ENCODE measurements at regions not wholly inside any gene's neighbourhood (a gene's known extent, or its start where the extent isn't known, plus 50 kb on each side); places are given as distances from the start of the nearest gene placed in this dataset.

GRCh38 chr15:87735522-87735921 is 521.0 kb downstream of the NTRK3 start:
- Mint-ChIP-seq H3K4me3 (peak overlapping the region; percentile 55), H3K36me3 (ENCODE audit: low read depth) (no peaks in the 10 kb centered on the region), H3K27ac (peak overlapping the region; percentile 11), H3K4me1 (peaks cover 64% of the 10 kb centered on the region), H3K9me3 (no peaks in the 10 kb centered on the region), H3K27me3 (ENCODE audit: low read depth, poor library complexity) (peaks cover 26% of the 10 kb centered on the region)
- no peak for TF ChIP-seq CTCF (IDR thresholded peaks at IDR 0.05)
- peak; percentile 12 for DNase-seq

GRCh38 chr15:87734571-87735373 is 521.8 kb downstream of the NTRK3 start:
- Mint-ChIP-seq H3K4me1 (peaks cover 72% of the 10 kb centered on the region), H3K27me3 (ENCODE audit: low read depth, poor library complexity) (peaks cover 26% of the 10 kb centered on the region), H3K27ac (no peak overlapping the region), H3K4me3 (no peak overlapping the region), H3K9me3 (no peaks in the 10 kb centered on the region), H3K36me3 (ENCODE audit: low read depth) (no peaks in the 10 kb centered on the region)
- TF ChIP-seq CTCF (IDR thresholded peaks at IDR 0.05), result no peak
- DNase-seq, result no peak

DNA sequence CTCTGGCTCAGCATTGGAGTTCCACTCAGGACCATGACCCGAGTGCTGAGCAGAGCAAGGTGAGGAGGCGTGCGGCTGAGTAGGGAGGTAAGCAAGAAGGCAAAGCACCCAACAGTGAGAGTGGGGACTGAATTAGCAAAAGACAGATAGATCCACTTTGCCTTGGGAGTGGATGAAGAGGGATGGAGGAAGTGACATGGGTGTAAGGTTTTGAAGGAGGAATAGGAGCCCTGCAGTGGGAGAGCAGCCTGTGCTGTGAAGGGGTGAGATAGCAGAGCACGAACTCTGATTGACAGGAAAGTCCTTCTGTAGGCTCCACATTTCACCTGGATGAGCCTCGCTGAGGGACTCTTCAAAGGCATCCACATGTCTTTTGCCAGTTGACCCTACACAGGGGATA is 522.6 kb downstream of the NTRK3 start:
- H3K27me3 Mint-ChIP-seq (ENCODE audit: low read depth, poor library complexity), result peaks cover 22% of the 10 kb centered on the region
- no peaks in the 10 kb centered on the region for H3K36me3 Mint-ChIP-seq (ENCODE audit: low read depth)
- H3K9me3 Mint-ChIP-seq, result no peaks in the 10 kb centered on the region
- TF ChIP-seq CTCF (IDR thresholded peaks at IDR 0.05), result no peak
- peaks cover 80% of the 10 kb centered on the region for H3K4me1 Mint-ChIP-seq
- no peak for DNase-seq
- H3K4me3 Mint-ChIP-seq, result peak overlapping the region; percentile 55
- peak overlapping the region; percentile 2 for H3K27ac Mint-ChIP-seq

- no peaks in the 10 kb centered on the region for H3K36me3 Mint-ChIP-seq (ENCODE audit: low read depth)
- peaks cover 81% of the 10 kb centered on the region for H3K4me1 Mint-ChIP-seq
- peak overlapping the region; percentile 91 for H3K27ac Mint-ChIP-seq
- TF ChIP-seq CTCF (IDR thresholded peaks at IDR 0.05), result no peak
- peak; percentile 51 for DNase-seq
- peaks cover 22% of the 10 kb centered on the region for H3K27me3 Mint-ChIP-seq (ENCODE audit: low read depth, poor library complexity)
- H3K9me3 Mint-ChIP-seq, result no peaks in the 10 kb centered on the region
- peak overlapping the region; percentile 55 for H3K4me3 Mint-ChIP-seq
Observed at GRCh38 chr15:87733541-87733941, 523.0 kb downstream of the NTRK3 start.

GRCh38 chr15:87732976-87733375 is 523.6 kb downstream of the NTRK3 start:
- H3K9me3 Mint-ChIP-seq, result no peaks in the 10 kb centered on the region
- peaks cover 82% of the 10 kb centered on the region for H3K4me1 Mint-ChIP-seq
- H3K27me3 Mint-ChIP-seq (ENCODE audit: low read depth, poor library complexity), result peaks cover 27% of the 10 kb centered on the region
- peak; percentile 17 for DNase-seq
- no peaks in the 10 kb centered on the region for H3K36me3 Mint-ChIP-seq (ENCODE audit: low read depth)
- H3K4me3 Mint-ChIP-seq, result peak overlapping the region; percentile 48
- peak overlapping the region; percentile 91 for H3K27ac Mint-ChIP-seq
- no peak for TF ChIP-seq CTCF (IDR thresholded peaks at IDR 0.05)

- no peaks in the 10 kb centered on the region for H3K9me3 Mint-ChIP-seq
- no peak overlapping the region for H3K27ac Mint-ChIP-seq
- no peak for TF ChIP-seq CTCF (IDR thresholded peaks at IDR 0.05)
- no peak for DNase-seq
- no peaks in the 10 kb centered on the region for H3K36me3 Mint-ChIP-seq (ENCODE audit: low read depth)
- peaks cover 30% of the 10 kb centered on the region for H3K27me3 Mint-ChIP-seq (ENCODE audit: low read depth, poor library complexity)
- no peak overlapping the region for H3K4me3 Mint-ChIP-seq
- peaks cover 88% of the 10 kb centered on the region for H3K4me1 Mint-ChIP-seq
Observed at GRCh38 chr15:87731630-87732029, 524.9 kb downstream of the NTRK3 start.

Data from nephron progenitor cell (in vitro differentiated cells).